ENCODE measurements at regions not wholly inside any gene's neighbourhood (a gene's known extent, or its start where the extent isn't known, plus 50 kb on each side); places are given as distances from the start of the nearest gene placed in this dataset.

GRCh38 chr3:88616413-88616812 lies 466.7 kb downstream of the C3orf38 start:
- no peak for DNase-seq (ENCODE audit: extremely low read depth, low read depth)
- no peak for TF ChIP-seq CTCF (IDR thresholded peaks at IDR 0.05; ENCODE audit: low read depth, low read length)

GRCh38 chr3:88617283-88617682 lies 467.5 kb downstream of the C3orf38 start:
- no peak for DNase-seq (ENCODE audit: extremely low read depth, low read depth)
- no peak for TF ChIP-seq CTCF (IDR thresholded peaks at IDR 0.05; ENCODE audit: low read depth, low read length)

- no peak for TF ChIP-seq CTCF (IDR thresholded peaks at IDR 0.05; ENCODE audit: low read depth, low read length)
- DNase-seq (ENCODE audit: extremely low read depth, low read depth) = no peak
These were observed 468.4 kb downstream of the C3orf38 start for GRCh38 chr3:88618021-88618645.

- no peak for TF ChIP-seq CTCF (IDR thresholded peaks at IDR 0.05; ENCODE audit: low read depth, low read length)
- DNase-seq (ENCODE audit: extremely low read depth, low read depth) = no peak
These were observed 471.8 kb downstream of the C3orf38 start for GRCh38 chr3:88621586-88621985.

- no peak for DNase-seq (ENCODE audit: extremely low read depth, low read depth)
- TF ChIP-seq CTCF (IDR thresholded peaks at IDR 0.05; ENCODE audit: low read depth, low read length) = no peak
These were observed 473.9 kb downstream of the C3orf38 start for GRCh38 chr3:88623709-88624108.

- no peak for TF ChIP-seq CTCF (IDR thresholded peaks at IDR 0.05; ENCODE audit: low read depth, low read length)
- no peak for DNase-seq (ENCODE audit: extremely low read depth, low read depth)
These were observed 476.8 kb downstream of the C3orf38 start for GRCh38 chr3:88626456-88627120.

GRCh38 chr3:88628901-88629300 lies 478.5 kb upstream of the EPHA3 start:
- TF ChIP-seq CTCF (IDR thresholded peaks at IDR 0.05; ENCODE audit: low read depth, low read length) = no peak
- DNase-seq (ENCODE audit: extremely low read depth, low read depth) = no peak

Data from AG09319 (cell line).